LoVo (cell line): ENCODE measurements at regions not wholly inside any gene's neighbourhood (a gene's known extent, or its start where the extent isn't known, plus 50 kb on each side); places are given as distances from the start of the nearest gene placed in this dataset.
A peak's percentile ranks its signal among the peaks of the same experiment; 100 is the strongest.
"Not testable (repeated sequence)": the region's sequence is repeated elsewhere in the genome, so short reads cannot be mapped to it uniquely, and the experiment has no call there.

Experiments used
- DNase-seq: peaks from one replicate; pipeline ENCODE4 v3.0.0-alpha.2; 2016; ENCODE audit warnings: low spot score

GRCh38 chr15:60135961-60136360 lies 131.8 kb downstream of the FOXB1 start:
- DNase-seq, result no peak

GRCh38 chr15:60137711-60138396 lies 133.7 kb downstream of the FOXB1 start:
- DNase-seq, result peak; percentile 46

- no peak for DNase-seq
These were observed 134.4 kb downstream of the FOXB1 start for GRCh38 chr15:60138397-60138968.

- peak; percentile 18 for DNase-seq
These were observed 148.3 kb downstream of the FOXB1 start for GRCh38 chr15:60152386-60152785.

- no peak for DNase-seq
These were observed 150.7 kb downstream of the FOXB1 start for GRCh38 chr15:60154764-60155325.

- no peak for DNase-seq
These were observed 151.6 kb downstream of the FOXB1 start for GRCh38 chr15:60155661-60156060.

GRCh38 chr15:60160909-60161308 lies 156.8 kb downstream of the FOXB1 start:
- DNase-seq, result no peak

GRCh38 chr15:60161704-60162103 lies 157.6 kb downstream of the FOXB1 start:
- no peak for DNase-seq

- no peak for DNase-seq
These were observed 158.3 kb downstream of the FOXB1 start for GRCh38 chr15:60162251-60162967.

GRCh38 chr15:60162968-60163355 lies 158.9 kb downstream of the FOXB1 start:
- no peak for DNase-seq

- DNase-seq, result no peak
These were observed 161.0 kb downstream of the FOXB1 start for GRCh38 chr15:60165111-60165510.

GRCh38 chr15:60172143-60172542 lies 168.0 kb downstream of the FOXB1 start:
- no peak for DNase-seq

GRCh38 chr15:60179786-60180391 lies 175.8 kb downstream of the FOXB1 start:
- DNase-seq, result peak; percentile 57

GRCh38 chr15:60181957-60182356 lies 177.8 kb downstream of the FOXB1 start:
- DNase-seq, result not testable (repeated sequence)

GRCh38 chr15:60183366-60183765 lies 179.3 kb downstream of the FOXB1 start:
- DNase-seq, result no peak

- peak; percentile 27 for DNase-seq
These were observed 180.5 kb downstream of the FOXB1 start for GRCh38 chr15:60184579-60184978.

- DNase-seq, result no peak
These were observed 186.9 kb downstream of the FOXB1 start for GRCh38 chr15:60191016-60191415.

- no peak for DNase-seq
These were observed 187.7 kb downstream of the FOXB1 start for GRCh38 chr15:60191821-60192220.

- DNase-seq, result no peak
These were observed 191.5 kb downstream of the FOXB1 start for GRCh38 chr15:60195611-60196010.

GRCh38 chr15:60204131-60204885 lies 193.5 kb downstream of the ANXA2 start:
- DNase-seq, result no peak

GRCh38 chr15:60208709-60209108 lies 189.1 kb downstream of the ANXA2 start:
- no peak for DNase-seq

- peak; percentile 45 for DNase-seq
These were observed 185.2 kb downstream of the ANXA2 start for GRCh38 chr15:60212536-60212935.
